H1 (cell line): ENCODE measurements at regions not wholly inside any gene's neighbourhood (a gene's known extent, or its start where the extent isn't known, plus 50 kb on each side); places are given as distances from the start of the nearest gene placed in this dataset.

Experiments
- BCL11A ChIP-seq, 2 experiments: IDR thresholded peaks; one replicate each; pipeline ENCODE4 v1.6.1; 2011; ENCODE audit warnings: low read depth in 2 of 2, low read length in 2 of 2, mild to moderate bottlenecking in 2 of 2
- CHD7 ChIP-seq: fragments of 300-600 bp; sonication (generic); IDR thresholded peaks from 2 replicates; pipeline ENCODE4 v1.7.1; 2012; ENCODE audit warnings: low read length, moderate library complexity, mild to moderate bottlenecking, inconsistent platforms; ENCODE audit not compliant: insufficient replicate concordance
- CREB1 ChIP-seq: IDR thresholded peaks from 2 replicates; pipeline ENCODE4 v1.6.1; 2012; ENCODE audit warnings: inconsistent platforms
- HDAC2 ChIP-seq, 2 experiments: fragments of 300-600 bp in 1 of 2; sonication (generic) in 1 of 2; IDR thresholded peaks; 2 replicates each; pipeline ENCODE4 v1.6.1; 2011 to 2012; ENCODE audit warnings: low read depth in 2 of 2, low read length in 2 of 2, mild to moderate bottlenecking in 2 of 2, moderate library complexity in 2 of 2, borderline replicate concordance in 1 of 2, inconsistent platforms in 1 of 2
- RBBP5 ChIP-seq: IDR thresholded peaks from 2 replicates; pipeline ENCODE4 v1.7.1; 2012; ENCODE audit warnings: low read depth, mild to moderate bottlenecking, inconsistent platforms, low read length, moderate library complexity, borderline replicate concordance

GRCh38 chr10:3000048-3000447 lies 67.3 kb upstream of the PFKP start (continued):
- TF ChIP-seq CHD7 (no peak), RBBP5 (no peak), CREB1 (no peak), HDAC2 (IDR thresholded peaks at IDR 0.05; ENCODE audit: borderline replicate concordance in 1 of 2, low read depth in 2 of 2, low read length in 2 of 2) (no peak), BCL11A (IDR thresholded peaks at IDR 0.05; ENCODE audit: low read depth in 2 of 2, low read length in 2 of 2) (no peak)
